Mesothelial cell of epicardium (in vitro differentiated cells): ENCODE measurements at regions not wholly inside any gene's neighbourhood (a gene's known extent, or its start where the extent isn't known, plus 50 kb on each side); places are given as distances from the start of the nearest gene placed in this dataset.

Experiments
- DNase-seq, 2 experiments: peaks; one replicate each; pipeline ENCODE4 v3.0.0; 2021; ENCODE audit warnings: low spot score in 2 of 2; ENCODE audit not compliant: unreplicated experiment in 2 of 2
- H3K27ac Mint-ChIP-seq: 2 replicates; pipeline ENCODE4 v1.8.0; 2021; ENCODE audit warnings: mixed read lengths
- H3K27me3 Mint-ChIP-seq: 2 replicates; pipeline ENCODE4 v1.8.0; 2021; ENCODE audit warnings: low read depth, mixed read lengths
- H3K36me3 Mint-ChIP-seq: 2 replicates; pipeline ENCODE4 v1.8.0; 2021; ENCODE audit warnings: mixed read lengths
- H3K4me1 Mint-ChIP-seq: 2 replicates; pipeline ENCODE4 v1.8.0; 2021; ENCODE audit warnings: mixed read lengths
- H3K4me3 Mint-ChIP-seq: 2 replicates; pipeline ENCODE4 v1.8.0; 2021; ENCODE audit warnings: mild to moderate bottlenecking, moderate library complexity, mixed read lengths
- H3K9me3 Mint-ChIP-seq: 2 replicates; pipeline ENCODE4 v1.8.0; 2021; ENCODE audit warnings: mixed read lengths
- TF ChIP-seq, protein P1 (sequence below): fragments of 200-600 bp; sonication (generic); IDR thresholded peaks from one replicate; pipeline ENCODE4 v1.5.0; 2021; ENCODE audit warnings: antibody characterized with exemption; ENCODE audit not compliant: unreplicated experiment

DNA sequence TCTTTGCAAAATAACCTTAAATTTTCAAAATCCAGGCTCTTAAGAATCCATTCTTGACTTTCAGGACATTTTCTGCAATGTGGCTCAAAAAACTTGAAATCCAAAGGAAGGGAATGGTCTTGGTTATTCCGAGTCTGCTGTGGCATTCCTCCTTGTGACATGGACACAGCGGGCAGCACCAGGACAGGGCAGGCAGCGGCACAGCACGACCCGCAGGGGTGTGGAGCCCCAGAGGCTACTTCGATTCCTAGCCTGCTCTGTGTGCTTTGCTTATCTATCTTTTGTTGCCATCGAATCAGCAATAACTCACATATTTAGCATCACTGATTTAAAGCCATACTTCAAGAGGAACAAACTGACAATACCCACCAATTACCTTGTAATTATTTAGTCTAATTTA is 420.2 kb upstream of the IRX1 start:
- TF ChIP-seq, protein P1, sequence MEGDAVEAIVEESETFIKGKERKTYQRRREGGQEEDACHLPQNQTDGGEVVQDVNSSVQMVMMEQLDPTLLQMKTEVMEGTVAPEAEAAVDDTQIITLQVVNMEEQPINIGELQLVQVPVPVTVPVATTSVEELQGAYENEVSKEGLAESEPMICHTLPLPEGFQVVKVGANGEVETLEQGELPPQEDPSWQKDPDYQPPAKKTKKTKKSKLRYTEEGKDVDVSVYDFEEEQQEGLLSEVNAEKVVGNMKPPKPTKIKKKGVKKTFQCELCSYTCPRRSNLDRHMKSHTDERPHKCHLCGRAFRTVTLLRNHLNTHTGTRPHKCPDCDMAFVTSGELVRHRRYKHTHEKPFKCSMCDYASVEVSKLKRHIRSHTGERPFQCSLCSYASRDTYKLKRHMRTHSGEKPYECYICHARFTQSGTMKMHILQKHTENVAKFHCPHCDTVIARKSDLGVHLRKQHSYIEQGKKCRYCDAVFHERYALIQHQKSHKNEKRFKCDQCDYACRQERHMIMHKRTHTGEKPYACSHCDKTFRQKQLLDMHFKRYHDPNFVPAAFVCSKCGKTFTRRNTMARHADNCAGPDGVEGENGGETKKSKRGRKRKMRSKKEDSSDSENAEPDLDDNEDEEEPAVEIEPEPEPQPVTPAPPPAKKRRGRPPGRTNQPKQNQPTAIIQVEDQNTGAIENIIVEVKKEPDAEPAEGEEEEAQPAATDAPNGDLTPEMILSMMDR = no peak
- Mint-ChIP-seq H3K4me1 (no peaks in the 10 kb centered on the region), H3K36me3 (no peaks in the 10 kb centered on the region), H3K9me3 (peaks cover 3% of the 10 kb centered on the region), H3K27me3 (peaks cover 7% of the 10 kb centered on the region), H3K4me3 (no peak overlapping the region), H3K27ac (no peak overlapping the region)
- no peak for DNase-seq

GRCh38 chr5:3167473-3167872 is 416.0 kb upstream of the IRX2 start:
- Mint-ChIP-seq H3K4me1 (no peaks in the 10 kb centered on the region), H3K27me3 (peaks cover under 1% of the 10 kb centered on the region), H3K36me3 (peaks cover 6% of the 10 kb centered on the region), H3K4me3 (no peak overlapping the region), H3K27ac (no peak overlapping the region), H3K9me3 (peaks cover 28% of the 10 kb centered on the region)
- TF ChIP-seq, protein P1 = no peak
- no peak for DNase-seq

DNA sequence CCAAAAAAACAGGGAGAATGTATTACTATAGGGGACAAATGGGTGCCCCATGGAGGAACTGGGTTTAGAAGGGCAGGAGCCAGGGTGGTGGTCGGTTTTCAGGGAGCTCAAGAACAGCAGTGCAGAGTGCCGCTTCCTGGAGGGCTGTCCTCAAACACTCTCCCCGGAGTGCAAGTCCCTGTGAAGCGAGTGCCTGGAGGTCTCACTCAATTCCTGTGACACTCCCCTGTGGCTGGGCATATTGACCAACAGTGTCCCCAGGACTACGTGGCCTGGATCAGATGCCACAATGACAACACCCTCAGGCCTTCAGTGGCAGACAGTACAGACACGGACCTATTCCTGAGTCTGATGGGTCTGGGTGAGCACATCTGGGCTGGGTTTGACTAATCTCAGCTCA is 412.1 kb upstream of the IRX2 start:
- no peak for DNase-seq
- H3K36me3 Mint-ChIP-seq = peaks cover 6% of the 10 kb centered on the region
- peaks cover 22% of the 10 kb centered on the region for H3K9me3 Mint-ChIP-seq
- TF ChIP-seq, protein P1 = no peak
- no peaks in the 10 kb centered on the region for H3K4me1 Mint-ChIP-seq
- H3K27ac Mint-ChIP-seq = no peak overlapping the region
- peaks cover 10% of the 10 kb centered on the region for H3K27me3 Mint-ChIP-seq
- no peak overlapping the region for H3K4me3 Mint-ChIP-seq

- no peaks in the 10 kb centered on the region for H3K4me1 Mint-ChIP-seq
- no peak overlapping the region for H3K4me3 Mint-ChIP-seq
Measured at GRCh38 chr5:3161672-3162071, 410.2 kb upstream of the IRX2 start.

DNA sequence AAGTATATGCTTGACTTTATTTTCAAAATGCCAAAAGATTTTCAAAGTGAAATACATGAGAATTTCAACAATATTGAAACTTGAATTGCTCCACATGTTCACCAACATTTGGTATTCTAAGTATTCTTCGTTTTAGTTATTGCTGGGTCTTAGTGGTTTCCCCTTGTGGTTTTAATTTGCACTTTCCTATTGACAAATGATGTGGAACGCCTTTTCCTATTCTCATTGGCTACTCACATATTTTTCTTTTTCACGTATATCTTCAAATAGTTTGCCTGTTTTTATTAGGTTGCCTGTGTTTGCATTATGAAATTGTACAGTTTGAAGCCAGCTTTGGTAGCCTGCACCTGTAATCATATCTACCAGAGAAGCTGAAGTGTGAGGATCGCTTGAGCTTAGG is 405.7 kb upstream of the IRX2 start:
- Mint-ChIP-seq H3K36me3 (no peaks in the 10 kb centered on the region), H3K9me3 (peaks cover 7% of the 10 kb centered on the region), H3K27me3 (peaks cover 6% of the 10 kb centered on the region), H3K4me3 (no peak overlapping the region), H3K27ac (no peak overlapping the region), H3K4me1 (peaks cover 15% of the 10 kb centered on the region)
- TF ChIP-seq, protein P1 = no peak
- no peak for DNase-seq

More at GRCh38 chr5:3161672-3162071, 410.2 kb upstream of the IRX2 start:
- TF ChIP-seq, protein P1 = no peak
- Mint-ChIP-seq H3K27me3 (peaks cover 10% of the 10 kb centered on the region), H3K36me3 (no peaks in the 10 kb centered on the region), H3K9me3 (peaks cover 16% of the 10 kb centered on the region), H3K27ac (no peak overlapping the region)
- DNase-seq = no peak

GRCh38 chr5:3155717-3156116 is 404.2 kb upstream of the IRX2 start:
- TF ChIP-seq, protein P1 = no peak
- peaks cover 15% of the 10 kb centered on the region for H3K4me1 Mint-ChIP-seq
- no peak overlapping the region for H3K4me3 Mint-ChIP-seq
- H3K9me3 Mint-ChIP-seq = peaks cover 7% of the 10 kb centered on the region
- DNase-seq = no peak
- no peaks in the 10 kb centered on the region for H3K36me3 Mint-ChIP-seq
- H3K27me3 Mint-ChIP-seq = no peaks in the 10 kb centered on the region
- no peak overlapping the region for H3K27ac Mint-ChIP-seq
